GM12874 (cell line): ENCODE measurements at regions not wholly inside any gene's neighbourhood (a gene's known extent, or its start where the extent isn't known, plus 50 kb on each side); places are given as distances from the start of the nearest gene placed in this dataset.

Experiments
- TF ChIP-seq, protein P1 (sequence below): IDR thresholded peaks from 2 replicates; pipeline ENCODE4 v1.5.1; 2011; ENCODE audit warnings: low read depth, mild to moderate bottlenecking, control low read depth, low read length, moderate library complexity; ENCODE audit not compliant: insufficient read depth

DNA sequence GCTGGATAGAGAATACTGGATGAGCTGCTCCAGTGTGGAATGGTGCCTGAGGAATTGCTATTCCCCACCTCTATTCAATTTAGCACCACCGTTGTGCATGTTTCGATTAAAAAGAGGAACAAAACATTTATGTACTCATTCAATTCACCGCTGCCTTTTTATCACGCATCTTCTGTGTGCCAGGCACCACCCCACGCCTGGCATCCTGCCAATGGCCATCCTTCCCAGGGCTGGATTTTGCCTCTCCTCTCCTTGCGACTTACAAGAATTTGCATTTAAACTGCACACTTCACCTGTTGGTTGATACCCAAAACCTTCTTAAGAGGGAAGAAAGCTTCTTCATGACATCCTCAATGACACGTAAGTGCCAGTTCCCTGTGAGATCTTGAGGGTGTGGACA is 110.2 kb upstream of the DPP6 start:
- TF ChIP-seq, protein P1, sequence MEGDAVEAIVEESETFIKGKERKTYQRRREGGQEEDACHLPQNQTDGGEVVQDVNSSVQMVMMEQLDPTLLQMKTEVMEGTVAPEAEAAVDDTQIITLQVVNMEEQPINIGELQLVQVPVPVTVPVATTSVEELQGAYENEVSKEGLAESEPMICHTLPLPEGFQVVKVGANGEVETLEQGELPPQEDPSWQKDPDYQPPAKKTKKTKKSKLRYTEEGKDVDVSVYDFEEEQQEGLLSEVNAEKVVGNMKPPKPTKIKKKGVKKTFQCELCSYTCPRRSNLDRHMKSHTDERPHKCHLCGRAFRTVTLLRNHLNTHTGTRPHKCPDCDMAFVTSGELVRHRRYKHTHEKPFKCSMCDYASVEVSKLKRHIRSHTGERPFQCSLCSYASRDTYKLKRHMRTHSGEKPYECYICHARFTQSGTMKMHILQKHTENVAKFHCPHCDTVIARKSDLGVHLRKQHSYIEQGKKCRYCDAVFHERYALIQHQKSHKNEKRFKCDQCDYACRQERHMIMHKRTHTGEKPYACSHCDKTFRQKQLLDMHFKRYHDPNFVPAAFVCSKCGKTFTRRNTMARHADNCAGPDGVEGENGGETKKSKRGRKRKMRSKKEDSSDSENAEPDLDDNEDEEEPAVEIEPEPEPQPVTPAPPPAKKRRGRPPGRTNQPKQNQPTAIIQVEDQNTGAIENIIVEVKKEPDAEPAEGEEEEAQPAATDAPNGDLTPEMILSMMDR, result no peak

DNA sequence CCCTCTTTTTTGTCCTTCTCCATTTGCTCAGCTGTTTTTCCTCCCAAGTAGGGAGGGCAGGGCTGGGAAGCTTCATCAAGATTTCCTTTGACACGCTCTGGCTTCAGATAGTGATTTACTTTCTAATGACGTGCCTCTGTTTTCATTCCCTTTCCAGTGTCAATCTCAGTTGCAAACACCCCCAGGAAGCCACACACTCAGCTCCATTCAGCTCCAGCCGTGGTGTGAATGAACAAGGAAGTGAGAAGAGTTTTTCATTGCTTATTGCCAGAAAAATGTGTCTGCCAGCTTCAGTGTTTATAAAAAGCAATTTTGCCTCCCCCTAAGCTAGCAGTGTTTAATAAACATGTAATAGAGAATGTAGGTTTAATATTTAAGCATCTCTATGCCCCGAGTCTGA is 108.7 kb upstream of the DPP6 start:
- TF ChIP-seq, protein P1, result no peak

DNA sequence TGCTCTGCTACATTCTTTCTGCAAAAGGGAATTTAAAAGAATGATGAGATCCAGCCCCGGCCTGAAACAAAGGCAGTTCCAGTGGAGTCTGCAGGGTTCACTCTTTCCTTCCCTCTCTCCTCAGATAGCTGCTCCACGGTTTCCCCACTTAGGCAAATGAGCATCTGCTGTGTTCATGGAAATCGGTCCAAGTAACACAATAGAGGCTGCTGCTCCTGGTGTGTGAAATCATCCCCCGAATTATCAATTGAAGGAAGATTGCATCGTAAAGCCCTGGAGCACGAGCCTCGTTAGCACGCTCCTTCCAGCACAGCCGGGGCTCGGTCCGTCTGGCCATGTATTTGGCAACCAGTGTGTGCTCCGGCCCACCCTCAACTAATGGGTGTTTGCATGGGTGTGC is 108.3 kb upstream of the DPP6 start:
- TF ChIP-seq, protein P1, result no peak

DNA sequence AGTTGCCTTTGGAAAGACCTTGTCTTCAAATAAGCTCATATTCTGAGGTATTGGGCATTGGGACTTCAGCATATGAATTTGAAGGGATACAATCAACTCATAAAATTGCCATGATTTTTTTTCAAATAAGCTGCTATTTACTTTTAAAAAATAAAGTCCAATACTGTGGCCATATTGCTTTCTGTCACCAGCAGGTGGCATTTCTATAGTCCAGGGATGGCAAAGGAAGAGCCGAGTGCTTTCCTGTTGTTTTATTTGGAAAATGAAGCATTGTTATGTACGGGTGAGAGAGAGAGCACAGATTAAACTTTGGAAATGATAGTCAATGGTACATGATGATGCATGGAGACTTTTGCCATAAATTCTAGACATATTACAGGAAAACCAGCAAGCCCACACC is 104.1 kb upstream of the DPP6 start:
- TF ChIP-seq, protein P1, result no peak

DNA sequence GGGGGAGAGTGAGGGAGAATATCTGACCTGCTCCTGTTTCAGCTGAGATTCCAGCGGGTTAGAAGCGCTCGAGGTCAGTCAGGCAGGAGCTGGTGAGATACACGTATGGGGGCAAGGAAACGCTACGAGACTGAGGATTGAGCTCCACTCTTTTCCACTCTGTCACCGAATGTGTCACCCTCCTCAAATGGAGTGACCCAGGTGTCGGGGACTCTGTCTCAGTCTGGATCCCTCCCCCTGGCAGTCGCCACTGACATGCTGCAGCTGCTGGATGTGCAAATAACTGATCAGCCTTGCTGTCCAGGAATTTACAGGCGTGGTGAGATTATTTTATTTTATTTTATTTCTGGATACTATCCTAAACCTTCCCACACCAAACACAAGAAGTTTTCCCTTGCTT is 100.9 kb upstream of the DPP6 start:
- TF ChIP-seq, protein P1, result no peak

DNA sequence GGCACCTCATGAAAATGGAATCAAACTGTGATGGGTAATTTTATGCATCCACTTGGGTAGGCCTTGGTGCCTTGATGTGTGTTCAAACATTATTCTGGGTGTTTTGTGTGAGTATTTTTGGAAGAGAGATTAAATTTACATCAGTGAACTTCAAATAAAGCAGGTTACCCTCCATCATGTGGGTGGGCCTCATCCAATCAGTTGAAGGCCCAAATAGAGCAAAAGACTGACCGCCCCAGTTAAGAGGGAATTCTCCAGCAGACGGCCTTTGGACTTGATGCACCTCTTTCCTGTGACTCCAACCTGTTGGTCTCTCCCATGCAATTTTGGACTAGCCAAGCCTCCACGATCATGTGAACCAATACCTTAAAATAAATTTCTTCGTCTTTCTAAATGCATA is 97.7 kb upstream of the DPP6 start:
- TF ChIP-seq, protein P1, result no peak
